Choroid plexus epithelial cell (primary cell): ENCODE measurements at regions not wholly inside any gene's neighbourhood (a gene's known extent, or its start where the extent isn't known, plus 50 kb on each side); places are given as distances from the start of the nearest gene placed in this dataset.
"Not testable (repeated sequence)": the region's sequence is repeated elsewhere in the genome, so short reads cannot be mapped to it uniquely, and the experiment has no call there.

ENCODE experiments used
- DNase-seq: peaks from one replicate; pipeline ENCODE4 v3.0.0-alpha.2; 2010; ENCODE audit warnings: low read depth
- H3K4me3 ChIP-seq: 2 replicates; pipeline ENCODE4 v1.5.1; 2011; ENCODE audit warnings: low read depth, mild to moderate bottlenecking, control low read depth, low read length, moderate library complexity
- CTCF ChIP-seq: conservative IDR thresholded peaks from 2 replicates; pipeline ENCODE4 v1.5.1; 2011; ENCODE audit warnings: low read depth, mild to moderate bottlenecking, control low read depth, inconsistent platforms, low read length, moderate library complexity

- no peak for TF ChIP-seq CTCF
- no peak overlapping the region for H3K4me3 ChIP-seq
- DNase-seq = no peak
These were observed 832.3 kb upstream of the SLC10A2 start for GRCh38 chr13:103898481-103898880.

GRCh38 chr13:103895835-103896531 lies 829.8 kb upstream of the SLC10A2 start:
- no peak for DNase-seq
- TF ChIP-seq CTCF = no peak
- H3K4me3 ChIP-seq = no peak overlapping the region

GRCh38 chr13:103894626-103895025 lies 828.4 kb upstream of the SLC10A2 start:
- H3K4me3 ChIP-seq = no peak overlapping the region
- TF ChIP-seq CTCF = no peak
- no peak for DNase-seq

- DNase-seq = no peak
- no peak overlapping the region for H3K4me3 ChIP-seq
- TF ChIP-seq CTCF = no peak
These were observed 818.0 kb upstream of the SLC10A2 start for GRCh38 chr13:103884101-103884723.

- DNase-seq = peak; percentile 18
- no peak for TF ChIP-seq CTCF
- H3K4me3 ChIP-seq = no peak overlapping the region
These were observed 817.5 kb upstream of the SLC10A2 start for GRCh38 chr13:103883698-103884097.

GRCh38 chr13:103883164-103883563 lies 816.9 kb upstream of the SLC10A2 start:
- peak overlapping the region; percentile 39 for H3K4me3 ChIP-seq
- DNase-seq = peak; percentile 96

GRCh38 chr13:103880146-103880545 lies 813.9 kb upstream of the SLC10A2 start:
- peak; percentile 9 for DNase-seq
- not testable (repeated sequence) for H3K4me3 ChIP-seq

More at GRCh38 chr13:103883164-103883563, 816.9 kb upstream of the SLC10A2 start:
- TF ChIP-seq CTCF = peak; percentile 84
